NCI-H1417 (cell line): ENCODE measurements at regions not wholly inside any gene's neighbourhood (a gene's known extent, or its start where the extent isn't known, plus 50 kb on each side); places are given as distances from the start of the nearest gene placed in this dataset.

Source experiments
- DNase-seq, 3 experiments: peaks; one replicate each; lab custom pipeline; 2025; lab: John Stamatoyannopoulos, UW

DNA sequence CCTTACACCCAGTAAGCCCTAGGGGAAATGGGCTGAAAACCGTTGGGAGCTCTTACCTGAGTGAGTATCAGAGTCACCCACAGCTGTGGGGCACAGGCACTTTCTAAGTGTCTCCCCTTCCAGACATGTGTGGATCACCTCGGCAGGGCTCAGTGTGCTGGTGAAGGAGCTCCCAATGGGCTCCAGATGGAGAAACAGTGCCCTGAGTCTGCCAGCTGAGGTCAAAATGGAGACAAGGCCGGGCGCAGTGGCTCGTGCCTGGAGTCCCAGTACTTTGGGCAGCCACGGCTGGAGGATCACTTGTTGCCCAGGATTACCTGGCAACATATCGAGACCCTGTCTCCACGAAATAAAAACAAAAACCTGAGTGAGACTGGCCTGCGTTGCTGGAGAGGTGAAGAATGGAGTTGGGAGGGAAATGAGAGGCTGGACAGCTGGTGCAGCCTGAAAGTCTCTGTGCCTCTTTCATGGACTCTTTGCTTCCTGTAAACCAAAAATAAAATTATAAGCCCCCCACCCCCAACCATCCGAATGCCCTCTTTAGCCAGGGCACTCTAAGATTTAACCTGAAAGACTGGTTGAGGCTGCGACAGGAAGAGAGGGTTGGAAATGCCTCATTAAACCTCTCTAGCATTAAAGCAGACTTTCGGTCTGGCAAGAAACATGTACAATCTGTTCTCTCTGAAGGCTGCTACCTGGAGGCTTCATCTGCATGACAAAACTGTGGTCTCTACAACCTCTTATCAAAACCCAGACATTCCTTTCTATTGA, 111.8 kb downstream of the SNX19 start:
- DNase-seq, result no peak

DNA sequence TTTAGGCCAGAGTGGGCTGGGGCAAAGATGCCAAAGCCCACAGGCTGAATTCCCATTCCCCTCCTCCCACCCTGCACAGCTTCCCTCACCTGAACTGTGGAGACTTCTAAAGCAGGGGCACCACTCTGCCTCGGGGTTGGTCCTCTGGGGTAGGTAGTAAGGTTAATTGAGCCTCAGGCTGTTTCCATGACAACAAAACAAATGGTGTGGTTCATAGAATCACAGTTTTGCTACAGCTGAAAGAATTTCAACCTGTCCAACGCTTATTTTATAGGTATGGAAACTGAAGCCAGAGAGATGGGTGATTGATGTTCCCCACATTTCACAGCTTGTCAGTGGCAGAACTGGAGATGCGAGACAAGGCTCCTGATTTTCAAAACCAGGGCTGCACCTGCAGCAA, 109.5 kb downstream of the SNX19 start:
- peak in 1 of 3 experiments; percentile 35 for DNase-seq

DNA sequence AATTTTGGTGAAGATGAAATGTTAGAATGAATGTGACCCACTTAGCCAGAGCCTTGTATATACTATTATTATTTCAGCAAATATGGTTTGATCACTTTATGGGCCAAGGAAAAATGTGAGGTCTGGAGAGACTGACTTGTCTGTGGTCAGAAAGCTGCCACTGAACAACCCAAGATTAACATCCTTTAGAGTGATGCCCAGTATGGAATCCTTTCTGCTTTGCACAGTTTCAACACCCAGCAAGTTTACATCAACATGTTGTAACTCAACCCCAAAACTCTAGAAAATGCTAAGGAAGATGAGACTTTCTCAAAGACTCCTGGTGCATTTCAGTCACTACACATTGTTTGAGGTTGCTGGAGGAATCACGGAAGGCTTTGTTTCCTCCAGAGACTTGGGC, 107.7 kb downstream of the SNX19 start:
- no peak for DNase-seq

DNA sequence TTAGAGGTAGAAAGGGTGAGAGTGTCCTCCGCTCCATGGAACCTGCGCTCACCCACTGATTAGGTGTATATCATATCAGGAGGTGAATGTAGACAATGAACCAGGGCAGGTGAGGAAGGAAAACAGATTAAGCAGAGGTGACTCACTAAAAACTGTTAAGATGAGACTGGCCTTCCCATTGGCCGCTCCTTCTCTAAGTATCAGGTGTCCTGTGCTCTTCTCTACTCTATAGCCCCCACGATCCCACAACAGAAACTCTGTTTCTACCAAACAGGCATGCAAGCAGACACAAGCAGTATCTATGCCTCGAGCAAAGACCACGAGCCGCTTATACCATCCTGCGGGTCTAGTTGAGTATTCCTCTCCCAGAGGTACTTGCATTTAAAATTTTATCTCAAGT, 103.1 kb downstream of the SNX19 start:
- DNase-seq, result no peak

DNA sequence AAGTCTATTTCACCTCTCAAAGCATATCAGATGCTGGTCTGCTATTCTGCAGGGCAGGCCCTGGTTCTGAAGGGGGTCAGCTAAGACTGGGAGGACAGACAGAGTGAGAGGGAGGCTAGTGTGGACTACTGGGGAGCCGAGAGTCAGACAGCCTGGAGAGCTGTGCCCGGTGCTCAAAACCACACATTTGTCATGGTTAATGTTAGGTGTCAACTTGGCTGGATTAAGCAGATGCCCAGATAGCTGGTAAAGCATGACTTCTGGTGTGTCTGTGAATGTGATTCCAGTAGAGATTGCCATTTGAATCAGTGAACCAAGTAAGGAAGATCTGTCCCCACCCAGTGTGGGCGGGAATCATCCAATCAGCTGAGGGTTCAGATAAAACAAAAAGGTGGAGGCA, 102.6 kb downstream of the SNX19 start:
- no peak for DNase-seq

DNA sequence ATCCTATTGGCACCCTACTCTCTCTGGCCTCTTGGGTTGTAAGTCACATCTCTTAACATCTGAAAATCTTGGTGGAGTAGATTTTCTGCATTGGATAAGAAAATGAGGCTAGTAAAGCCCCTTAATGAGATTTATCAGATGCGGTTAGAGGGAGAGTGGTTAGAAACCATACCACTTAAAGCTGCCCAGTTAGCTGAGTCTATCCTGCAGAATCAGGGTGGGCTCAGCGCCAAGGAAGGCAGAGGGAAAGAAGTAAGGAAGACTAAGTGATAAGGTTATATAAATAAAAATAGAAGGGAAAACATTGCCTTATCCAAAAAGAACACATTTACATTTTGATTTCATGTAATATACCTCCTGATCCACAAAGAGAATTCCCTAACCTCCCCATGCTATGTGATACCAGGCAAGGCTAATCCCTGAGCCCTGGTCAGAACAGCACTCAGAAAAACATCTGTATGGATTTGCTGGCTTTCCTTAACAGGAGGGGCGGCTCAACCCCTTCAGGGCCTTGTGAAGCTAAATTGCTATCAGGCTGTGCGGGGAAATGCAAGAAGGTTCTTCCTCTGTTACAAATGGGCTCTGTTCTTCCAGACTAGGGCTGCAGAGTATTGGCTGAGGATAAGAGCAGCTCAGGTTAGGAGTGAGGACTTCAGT, 101.7 kb downstream of the SNX19 start:
- no peak for DNase-seq

DNA sequence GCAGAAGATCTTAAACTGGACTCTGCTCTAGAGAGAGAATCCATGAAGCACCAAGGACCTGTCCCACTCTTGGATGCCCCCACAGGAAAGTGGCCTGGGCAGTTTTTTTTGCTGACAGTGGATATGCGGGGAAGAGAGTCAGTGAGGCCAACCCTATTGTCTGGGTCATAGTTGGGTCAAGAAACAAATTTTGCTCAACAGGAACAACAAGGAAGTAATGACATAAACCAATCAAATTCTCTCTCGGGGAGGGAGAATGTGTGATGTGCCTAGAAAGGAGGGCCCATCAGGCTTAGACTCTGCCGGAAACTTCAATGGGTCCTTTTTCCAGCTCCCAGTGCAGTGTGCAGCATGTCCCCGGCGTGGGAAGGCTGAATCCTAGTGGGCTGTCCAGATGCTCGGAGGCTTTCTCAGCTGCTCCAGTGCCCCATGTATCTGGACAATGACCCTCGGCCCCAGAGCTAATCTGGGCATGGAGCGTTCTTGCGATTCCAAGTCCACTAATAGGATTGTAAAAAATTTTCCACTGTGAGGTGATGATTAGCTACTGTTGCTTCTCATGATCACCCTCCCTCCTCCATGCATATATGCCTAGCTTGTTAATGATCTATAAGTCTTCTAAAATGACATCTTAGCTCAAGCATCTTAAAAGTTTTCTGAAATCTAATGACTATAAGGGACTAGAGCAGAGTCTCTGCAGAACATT, 101.0 kb downstream of the SNX19 start:
- no peak for DNase-seq

DNA sequence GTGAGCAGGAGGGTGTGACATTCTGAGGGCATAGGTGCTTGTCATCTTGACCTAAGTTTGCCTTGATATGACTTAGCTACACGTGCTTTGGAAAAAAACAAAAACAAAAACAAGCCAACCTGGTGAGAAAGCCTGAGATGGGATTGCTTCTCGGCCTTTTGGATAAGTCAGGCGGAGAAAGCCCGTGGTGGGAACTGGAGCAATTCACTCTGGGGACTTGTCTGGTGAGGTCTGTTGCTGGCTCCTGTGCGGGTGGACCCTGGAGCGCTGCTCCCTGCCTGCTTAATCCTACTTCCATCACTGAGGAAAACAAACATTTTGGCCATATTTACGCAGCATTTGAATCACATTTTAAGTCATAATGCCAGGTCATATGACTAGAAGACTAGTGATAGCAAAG, 100.3 kb downstream of the SNX19 start:
- no peak for DNase-seq

DNA sequence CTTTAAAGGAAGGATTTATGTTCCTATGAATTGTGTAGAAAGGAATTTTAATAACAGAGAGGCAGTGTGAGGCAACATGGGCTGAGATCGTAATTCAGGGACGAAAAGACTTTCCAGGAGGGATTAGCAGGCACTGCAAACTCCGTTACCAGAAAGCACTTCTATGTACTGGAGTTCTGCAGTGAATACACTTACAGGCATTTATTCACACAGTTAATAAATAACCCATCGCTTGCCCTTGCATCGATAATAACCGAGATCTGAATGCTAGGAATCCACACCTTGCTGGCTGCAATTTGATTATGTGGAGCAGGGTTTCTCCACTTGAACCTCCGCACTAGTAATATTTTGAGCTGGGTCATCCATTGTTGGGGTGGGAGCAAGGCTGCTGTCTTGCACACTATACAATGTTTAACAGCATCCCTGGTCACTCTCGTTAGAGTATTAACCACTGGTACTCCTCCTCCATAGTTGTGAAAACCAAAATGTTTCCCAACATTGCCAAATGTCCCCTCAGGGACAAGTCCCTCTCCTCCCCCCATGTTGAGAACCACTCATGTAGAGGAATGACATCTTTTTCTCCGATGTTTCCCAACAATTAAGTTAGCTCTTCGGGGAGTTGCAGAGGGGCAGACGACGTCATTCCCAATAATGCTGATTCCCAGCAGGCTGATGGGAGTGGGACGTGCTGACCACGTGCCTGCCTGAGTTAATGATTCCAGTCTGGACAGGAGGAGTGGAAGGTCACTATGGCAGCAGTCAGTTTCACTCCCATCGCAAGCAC, 99.5 kb downstream of the SNX19 start:
- no peak for DNase-seq

DNA sequence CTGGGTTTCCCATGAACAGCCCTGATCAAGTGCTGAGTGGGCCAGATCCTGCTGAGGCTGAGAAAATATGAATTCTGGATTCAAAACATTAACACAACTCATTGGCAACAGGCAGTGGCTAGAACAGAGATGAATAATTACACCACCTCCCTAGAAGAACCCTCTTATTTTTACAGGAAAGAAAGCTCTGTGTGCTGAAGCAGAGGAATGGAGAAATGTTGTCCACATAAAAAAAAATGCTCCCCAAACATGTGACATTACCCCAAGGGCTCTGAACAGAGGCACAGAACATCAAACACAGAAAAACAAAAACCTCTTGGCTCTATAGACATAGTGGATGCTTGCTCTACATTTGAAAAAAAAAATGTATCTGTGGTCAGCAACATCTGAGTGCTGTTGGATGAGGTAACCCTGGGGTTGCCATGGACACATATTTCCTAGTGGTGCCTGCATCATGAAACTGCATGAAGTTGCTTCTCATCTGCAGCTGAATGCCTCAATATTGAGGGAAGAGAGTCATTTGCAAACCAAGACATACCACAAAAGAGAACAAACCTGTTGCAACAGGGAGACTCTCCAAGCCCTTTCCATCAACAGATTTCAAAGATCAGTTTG, 98.8 kb downstream of the SNX19 start:
- DNase-seq, result peak in 1 of 3 experiments; percentile 41

DNA sequence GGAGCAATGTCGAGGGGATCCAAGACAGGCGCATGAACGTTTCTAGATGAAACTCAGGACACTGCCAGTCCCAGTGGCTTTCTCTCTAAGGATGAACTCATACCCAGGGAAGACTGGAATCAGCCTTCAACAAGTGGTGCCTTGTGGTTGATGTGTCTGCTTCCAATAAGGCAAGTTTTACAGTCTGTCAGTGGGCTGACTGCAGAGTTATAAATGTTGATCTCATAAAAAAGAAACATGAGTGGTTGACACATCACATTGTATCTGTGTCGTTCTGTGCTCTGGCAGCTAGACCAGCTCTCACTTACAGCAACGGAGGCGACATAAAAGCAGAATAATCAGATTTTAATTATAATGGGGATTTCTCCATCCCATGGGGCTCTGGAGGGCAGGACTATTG, 96.7 kb downstream of the SNX19 start:
- no peak for DNase-seq
